ENCODE measurements at regions not wholly inside any gene's neighbourhood (a gene's known extent, or its start where the extent isn't known, plus 50 kb on each side); places are given as distances from the start of the nearest gene placed in this dataset.
"Not testable (repeated sequence)": the region's sequence is repeated elsewhere in the genome, so short reads cannot be mapped to it uniquely, and the experiment has no call there.

DNA sequence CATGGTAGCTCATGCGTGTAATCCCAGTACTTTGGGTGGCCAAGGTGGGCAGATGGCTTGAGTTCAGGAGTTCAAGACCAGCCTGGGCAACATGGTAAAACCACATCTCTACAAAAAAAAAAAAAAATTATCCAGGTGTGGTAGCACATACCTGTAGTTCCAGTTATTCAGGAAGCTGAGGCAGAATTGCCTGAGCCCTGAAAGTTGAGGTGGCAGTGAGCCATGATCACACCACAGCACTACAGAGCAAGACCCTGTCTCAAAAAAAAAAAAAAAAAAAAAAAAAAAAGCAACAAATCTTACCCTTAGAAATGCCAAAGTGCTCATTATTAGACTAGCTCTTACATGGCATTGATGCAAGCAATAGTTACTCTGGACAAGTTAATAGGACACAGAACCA is 724.9 kb downstream of the MAT2B start:
- H3K4me3 ChIP-seq: no peak overlapping the region
- DNase-seq (ENCODE audit: low read depth in 1 of 2, low spot score in 1 of 2): no peak
- no peaks in the 10 kb centered on the region for H3K4me1 ChIP-seq (ENCODE audit: low read depth)
- no peaks in the 10 kb centered on the region for H3K9me3 ChIP-seq (ENCODE audit: low read depth)
- TF ChIP-seq, protein P1, sequence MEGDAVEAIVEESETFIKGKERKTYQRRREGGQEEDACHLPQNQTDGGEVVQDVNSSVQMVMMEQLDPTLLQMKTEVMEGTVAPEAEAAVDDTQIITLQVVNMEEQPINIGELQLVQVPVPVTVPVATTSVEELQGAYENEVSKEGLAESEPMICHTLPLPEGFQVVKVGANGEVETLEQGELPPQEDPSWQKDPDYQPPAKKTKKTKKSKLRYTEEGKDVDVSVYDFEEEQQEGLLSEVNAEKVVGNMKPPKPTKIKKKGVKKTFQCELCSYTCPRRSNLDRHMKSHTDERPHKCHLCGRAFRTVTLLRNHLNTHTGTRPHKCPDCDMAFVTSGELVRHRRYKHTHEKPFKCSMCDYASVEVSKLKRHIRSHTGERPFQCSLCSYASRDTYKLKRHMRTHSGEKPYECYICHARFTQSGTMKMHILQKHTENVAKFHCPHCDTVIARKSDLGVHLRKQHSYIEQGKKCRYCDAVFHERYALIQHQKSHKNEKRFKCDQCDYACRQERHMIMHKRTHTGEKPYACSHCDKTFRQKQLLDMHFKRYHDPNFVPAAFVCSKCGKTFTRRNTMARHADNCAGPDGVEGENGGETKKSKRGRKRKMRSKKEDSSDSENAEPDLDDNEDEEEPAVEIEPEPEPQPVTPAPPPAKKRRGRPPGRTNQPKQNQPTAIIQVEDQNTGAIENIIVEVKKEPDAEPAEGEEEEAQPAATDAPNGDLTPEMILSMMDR (IDR thresholded peaks at IDR 0.05; ENCODE audit: low read depth, low read length): no peak
- no peak overlapping the region for H3K27ac ChIP-seq
- H3K27me3 ChIP-seq: no peaks in the 10 kb centered on the region
- no peaks in the 10 kb centered on the region for H3K36me3 ChIP-seq

DNA sequence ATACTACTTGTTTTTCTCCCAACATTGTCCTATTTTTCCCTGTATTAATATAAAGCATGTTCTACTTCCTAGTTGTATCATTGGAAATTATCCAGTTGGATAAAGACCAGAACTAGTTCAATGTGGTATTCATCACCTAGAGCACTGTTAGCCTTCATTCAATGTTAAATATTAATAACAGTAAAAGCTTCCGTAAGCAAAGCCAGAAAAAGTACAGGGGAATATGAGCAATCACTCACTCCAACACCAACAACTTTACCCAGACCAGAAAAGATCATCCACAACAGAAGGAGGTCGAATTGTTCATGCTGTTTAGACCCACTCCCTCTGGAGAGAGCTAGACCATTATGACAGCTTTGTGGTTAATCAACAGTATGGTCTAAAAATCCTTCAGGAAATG is 728.4 kb downstream of the MAT2B start:
- Histone ChIP-seq H3K4me3 (no peak overlapping the region), H3K9me3 (ENCODE audit: low read depth) (no peaks in the 10 kb centered on the region), H3K36me3 (no peaks in the 10 kb centered on the region), H3K27ac (no peak overlapping the region), H3K4me1 (ENCODE audit: low read depth) (no peaks in the 10 kb centered on the region), H3K27me3 (no peaks in the 10 kb centered on the region)
- TF ChIP-seq, protein P1 (IDR thresholded peaks at IDR 0.05; ENCODE audit: low read depth, low read length): no peak
- DNase-seq (ENCODE audit: low read depth in 1 of 2, low spot score in 1 of 2): peak in 1 of 2 donors; percentile 65

GRCh38 chr5:164234321-164234720 is 728.9 kb downstream of the MAT2B start:
- no peak overlapping the region for H3K4me3 ChIP-seq
- H3K27ac ChIP-seq: no peak overlapping the region
- H3K4me1 ChIP-seq (ENCODE audit: low read depth): no peaks in the 10 kb centered on the region
- DNase-seq (ENCODE audit: low read depth in 1 of 2, low spot score in 1 of 2): peak in 1 of 2 donors; percentile 5
- H3K27me3 ChIP-seq: no peaks in the 10 kb centered on the region
- no peaks in the 10 kb centered on the region for H3K9me3 ChIP-seq (ENCODE audit: low read depth)
- TF ChIP-seq, protein P1 (IDR thresholded peaks at IDR 0.05; ENCODE audit: low read depth, low read length): no peak
- H3K36me3 ChIP-seq: no peaks in the 10 kb centered on the region

GRCh38 chr5:164235300-164235891 is 730.0 kb downstream of the MAT2B start:
- H3K9me3 ChIP-seq (ENCODE audit: low read depth): no peaks in the 10 kb centered on the region
- H3K27me3 ChIP-seq: no peaks in the 10 kb centered on the region
- no peaks in the 10 kb centered on the region for H3K4me1 ChIP-seq (ENCODE audit: low read depth)
- DNase-seq (ENCODE audit: low read depth in 1 of 2, low spot score in 1 of 2): peak in 1 of 2 donors; percentile 93
- TF ChIP-seq, protein P1 (IDR thresholded peaks at IDR 0.05; ENCODE audit: low read depth, low read length): no peak
- no peak overlapping the region for H3K27ac ChIP-seq
- no peaks in the 10 kb centered on the region for H3K36me3 ChIP-seq
- no peak overlapping the region for H3K4me3 ChIP-seq

- TF ChIP-seq, protein P1 (IDR thresholded peaks at IDR 0.05; ENCODE audit: low read depth, low read length): no peak
- Histone ChIP-seq H3K36me3 (no peaks in the 10 kb centered on the region), H3K4me3 (no peak overlapping the region), H3K9me3 (ENCODE audit: low read depth) (no peaks in the 10 kb centered on the region), H3K27me3 (no peaks in the 10 kb centered on the region), H3K4me1 (ENCODE audit: low read depth) (no peaks in the 10 kb centered on the region), H3K27ac (no peak overlapping the region)
- DNase-seq (ENCODE audit: low read depth in 1 of 2, low spot score in 1 of 2): peak in 1 of 2 donors; percentile 6
Measured at GRCh38 chr5:164237486-164237885, 732.1 kb downstream of the MAT2B start.

- not testable (repeated sequence) for H3K36me3 ChIP-seq; H3K9me3 ChIP-seq (ENCODE audit: low read depth); H3K27ac ChIP-seq; H3K4me3 ChIP-seq; DNase-seq (ENCODE audit: low read depth in 1 of 2, low spot score in 1 of 2); H3K27me3 ChIP-seq
- H3K4me1 ChIP-seq (ENCODE audit: low read depth): peaks cover 11% of the 10 kb centered on the region
Measured at GRCh38 chr5:164251781-164252180, 746.4 kb downstream of the MAT2B start.

Data from cardiac muscle cell (in vitro differentiated cells and primary cell).